ENCODE measurements at regions not wholly inside any gene's neighbourhood (a gene's known extent, or its start where the extent isn't known, plus 50 kb on each side); places are given as distances from the start of the nearest gene placed in this dataset.

GRCh38 chr12:115174920-115175319 lies 490.9 kb upstream of the TBX3 start:
- Histone ChIP-seq H3K79me2 (ENCODE audit: control insufficient read depth, insufficient read depth, low read length) (no peaks in the 10 kb centered on the region), H3K36me3 (ENCODE audit: control insufficient read depth in 2 of 2, extremely low read depth in 1 of 2, insufficient read depth in 2 of 2, low read length in 2 of 2) (no peaks in the 10 kb centered on the region), H3K27me3 (ENCODE audit: control insufficient read depth in 2 of 2, insufficient read depth in 2 of 2, low read length in 2 of 2) (no peaks in the 10 kb centered on the region), H3K9ac (replicated peaks; ENCODE audit: extremely low read depth, insufficient read depth, low read length) (no peak overlapping the region), H3K4me2 (ENCODE audit: insufficient read depth, low read length) (no peak overlapping the region), H3K27ac (ENCODE audit: insufficient read depth, low read depth, low read length) (no peak overlapping the region), H2AFZ (ENCODE audit: low read depth, low read length) (no peak overlapping the region), H3K9me3 (replicated peaks; ENCODE audit: control insufficient read depth, insufficient read depth, low read length) (peaks cover 3% of the 10 kb centered on the region), H3K4me3 (replicated peaks in 1 of 3; ENCODE audit: insufficient read depth in 1 of 3, low read depth in 1 of 3, low read length in 3 of 3) (no peak overlapping the region), H3K4me1 (ENCODE audit: control insufficient read depth, extremely low read depth, insufficient read depth, low read length) (no peaks in the 10 kb centered on the region), H4K20me1 (replicated peaks; ENCODE audit: control insufficient read depth, extremely low read depth, insufficient read depth, low read length) (no peaks in the 10 kb centered on the region), H3K9me1 (replicated peaks; ENCODE audit: control insufficient read depth, extremely low read depth, insufficient read depth, low read length) (no peaks in the 10 kb centered on the region)
- TF ChIP-seq EZH2 (IDR thresholded peaks at IDR 0.05; ENCODE audit: borderline replicate concordance, low read depth, low read length, severe bottlenecking) (no peak), MYC (IDR thresholded peaks at IDR 0.05; ENCODE audit: low read depth, low read length) (no peak), GATA2 (IDR thresholded peaks at IDR 0.05; ENCODE audit: insufficient read depth, insufficient read length, low read depth, low read length) (no peak), FOS (IDR thresholded peaks at IDR 0.05; ENCODE audit: borderline replicate concordance, insufficient read depth, low read length) (no peak), JUN (IDR thresholded peaks at IDR 0.05; ENCODE audit: borderline replicate concordance, insufficient read depth, insufficient read length, low read depth) (no peak), CTCF (IDR thresholded peaks at IDR 0.05; ENCODE audit: extremely low read depth in 1 of 2, insufficient read depth in 1 of 2, low read depth in 1 of 2, low read length in 2 of 2) (no peak), POLR2AphosphoS5 (IDR thresholded peaks at IDR 0.05; ENCODE audit: insufficient read depth, low read depth, low read length) (no peak), POLR2A (IDR thresholded peaks at IDR 0.05; ENCODE audit: low read depth, low read length) (no peak), MAX (IDR thresholded peaks at IDR 0.05; ENCODE audit: insufficient read depth, insufficient read length) (no peak)
- dilution Hi-C loops (cut with MboI; ENCODE audit: extremely low pct_ligation_motif_present, low sequenced_read_pairs) (no loop called here), intact Hi-C loops (cut with micrococcal nuclease) (no loop called here)
- CTCF ChIA-PET, result no interaction called here
- no peak for FAIRE-seq
- DNase-seq (ENCODE audit: low read depth, low spot score), result no peak
- POLR2A ChIA-PET, result no interaction called here
- no TSS peak for BruUV-seq (replicated peaks)

All from endothelial cell of umbilical vein (primary cell).